ENCODE measurements at regions not wholly inside any gene's neighbourhood (a gene's known extent, or its start where the extent isn't known, plus 50 kb on each side); places are given as distances from the start of the nearest gene placed in this dataset.

DNA sequence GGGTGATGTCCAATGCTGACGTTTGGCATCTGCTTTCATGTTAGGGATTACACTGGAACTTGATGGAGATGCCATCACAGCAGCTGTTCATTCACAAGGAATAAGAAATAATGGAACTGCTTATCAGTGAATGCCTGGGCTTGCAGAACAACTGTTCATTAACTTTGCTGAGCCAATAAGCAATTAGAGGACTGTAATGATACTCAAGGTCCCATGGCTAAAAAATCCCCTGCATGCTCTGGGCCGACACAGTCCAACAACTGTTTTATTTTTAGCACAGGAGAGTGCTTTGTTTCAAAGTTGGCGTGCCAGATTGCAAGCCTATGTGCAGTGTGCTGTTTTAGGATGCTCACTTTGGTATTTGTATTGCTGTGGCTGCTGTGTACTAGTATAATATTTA lies 408.0 kb upstream of the RGPD4 start:
- intact Hi-C loops (cut with micrococcal nuclease; ENCODE audit: unreplicated experiment): no loop called here
- BruUV-seq (replicated peaks): no TSS peak
- no peak for DNase-seq (ENCODE audit: low spot score)
- H3K36me3 ChIP-seq (ENCODE audit: insufficient read depth, low read length, poor library complexity, severe bottlenecking): no peaks in the 10 kb centered on the region
- POLR2A ChIA-PET (ENCODE audit: low non-redundant PET): no interaction called here
- CTCF ChIA-PET: no interaction called here
- H3K27me3 ChIP-seq (replicated peaks; ENCODE audit: insufficient read depth, low read depth, low read length, poor library complexity): no peaks in the 10 kb centered on the region
- TF ChIP-seq EZH2 (IDR thresholded peaks at IDR 0.05; ENCODE audit: borderline replicate concordance, low read depth, low read length, poor library complexity, severe bottlenecking): no peak
- TF ChIP-seq, protein P1, sequence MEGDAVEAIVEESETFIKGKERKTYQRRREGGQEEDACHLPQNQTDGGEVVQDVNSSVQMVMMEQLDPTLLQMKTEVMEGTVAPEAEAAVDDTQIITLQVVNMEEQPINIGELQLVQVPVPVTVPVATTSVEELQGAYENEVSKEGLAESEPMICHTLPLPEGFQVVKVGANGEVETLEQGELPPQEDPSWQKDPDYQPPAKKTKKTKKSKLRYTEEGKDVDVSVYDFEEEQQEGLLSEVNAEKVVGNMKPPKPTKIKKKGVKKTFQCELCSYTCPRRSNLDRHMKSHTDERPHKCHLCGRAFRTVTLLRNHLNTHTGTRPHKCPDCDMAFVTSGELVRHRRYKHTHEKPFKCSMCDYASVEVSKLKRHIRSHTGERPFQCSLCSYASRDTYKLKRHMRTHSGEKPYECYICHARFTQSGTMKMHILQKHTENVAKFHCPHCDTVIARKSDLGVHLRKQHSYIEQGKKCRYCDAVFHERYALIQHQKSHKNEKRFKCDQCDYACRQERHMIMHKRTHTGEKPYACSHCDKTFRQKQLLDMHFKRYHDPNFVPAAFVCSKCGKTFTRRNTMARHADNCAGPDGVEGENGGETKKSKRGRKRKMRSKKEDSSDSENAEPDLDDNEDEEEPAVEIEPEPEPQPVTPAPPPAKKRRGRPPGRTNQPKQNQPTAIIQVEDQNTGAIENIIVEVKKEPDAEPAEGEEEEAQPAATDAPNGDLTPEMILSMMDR (conservative IDR thresholded peaks at IDR 0.05; ENCODE audit: low read depth, low read length): no peak
- H3K4me3 ChIP-seq (ENCODE audit: low read depth, low read length, poor library complexity, severe bottlenecking): no peak overlapping the region
- peaks cover 3% of the 10 kb centered on the region for H3K9me3 ChIP-seq (ENCODE audit: low read depth, low read length, poor library complexity, severe bottlenecking)
- no peaks in the 10 kb centered on the region for H3K4me1 ChIP-seq (ENCODE audit: insufficient read depth, low read length, poor library complexity, severe bottlenecking)
- no peak overlapping the region for H3K27ac ChIP-seq (ENCODE audit: low read depth, low read length, poor library complexity, severe bottlenecking)

DNA sequence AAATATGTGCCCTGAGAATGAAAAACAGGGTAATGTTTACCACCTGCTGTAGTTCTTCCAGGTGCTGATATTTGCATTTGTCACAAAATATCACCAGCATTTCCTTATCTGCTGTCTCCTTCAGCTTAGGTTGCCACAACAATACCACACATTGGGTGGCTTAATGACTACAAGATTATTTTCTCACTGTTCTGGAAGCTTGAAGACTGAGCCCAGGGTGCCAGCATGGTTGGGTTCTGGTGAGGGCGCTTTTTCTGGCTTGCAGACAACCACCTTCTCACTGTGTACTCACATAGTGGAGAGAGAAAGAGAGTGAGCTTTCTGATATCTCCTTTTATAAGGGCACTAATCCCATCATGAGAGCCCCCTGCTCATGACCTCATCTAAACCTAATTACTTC lies 407.5 kb upstream of the RGPD4 start:
- H3K27me3 ChIP-seq (replicated peaks; ENCODE audit: insufficient read depth, low read depth, low read length, poor library complexity): no peaks in the 10 kb centered on the region
- H3K36me3 ChIP-seq (ENCODE audit: insufficient read depth, low read length, poor library complexity, severe bottlenecking): no peaks in the 10 kb centered on the region
- no peaks in the 10 kb centered on the region for H3K4me1 ChIP-seq (ENCODE audit: insufficient read depth, low read length, poor library complexity, severe bottlenecking)
- H3K9me3 ChIP-seq (ENCODE audit: low read depth, low read length, poor library complexity, severe bottlenecking): peaks cover 8% of the 10 kb centered on the region
- ChIA-PET POLR2A (ENCODE audit: low non-redundant PET) (no interaction called here), CTCF (no interaction called here)
- no peak overlapping the region for H3K4me3 ChIP-seq (ENCODE audit: low read depth, low read length, poor library complexity, severe bottlenecking)
- intact Hi-C loops (cut with micrococcal nuclease; ENCODE audit: unreplicated experiment): no loop called here
- TF ChIP-seq EZH2 (IDR thresholded peaks at IDR 0.05; ENCODE audit: borderline replicate concordance, low read depth, low read length, poor library complexity, severe bottlenecking): no peak
- TF ChIP-seq, protein P1 (conservative IDR thresholded peaks at IDR 0.05; ENCODE audit: low read depth, low read length): no peak
- no TSS peak for BruUV-seq (replicated peaks)
- no peak overlapping the region for H3K27ac ChIP-seq (ENCODE audit: low read depth, low read length, poor library complexity, severe bottlenecking)
- DNase-seq (ENCODE audit: low spot score): no peak

DNA sequence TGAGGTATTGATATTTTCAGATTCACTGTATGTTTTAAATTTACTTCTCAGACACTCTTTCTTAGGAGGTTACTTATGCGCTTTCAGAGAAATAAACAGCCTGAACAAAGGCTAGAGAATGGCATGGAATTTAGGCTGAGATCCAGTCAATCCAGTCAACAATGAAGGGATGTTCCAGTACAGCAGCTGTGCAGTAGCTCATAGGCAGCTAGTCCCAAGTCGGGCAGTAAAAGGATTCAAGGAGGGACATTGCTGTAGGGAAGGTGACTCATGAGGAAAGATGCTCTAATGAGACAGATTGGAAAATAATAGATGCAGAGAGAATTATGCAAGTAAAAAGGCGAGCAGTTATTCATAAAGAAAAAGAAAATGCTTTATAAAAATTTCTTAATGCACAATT lies 397.9 kb upstream of the RGPD4 start:
- TF ChIP-seq, protein P1 (conservative IDR thresholded peaks at IDR 0.05; ENCODE audit: low read depth, low read length): no peak
- no peak for TF ChIP-seq EZH2 (IDR thresholded peaks at IDR 0.05; ENCODE audit: borderline replicate concordance, low read depth, low read length, poor library complexity, severe bottlenecking)
- no peak for DNase-seq (ENCODE audit: low spot score)
- no peak overlapping the region for H3K4me3 ChIP-seq (ENCODE audit: low read depth, low read length, poor library complexity, severe bottlenecking)
- intact Hi-C loops (cut with micrococcal nuclease; ENCODE audit: unreplicated experiment): no loop called here
- no TSS peak for BruUV-seq (replicated peaks)
- ChIA-PET POLR2A (ENCODE audit: low non-redundant PET) (no interaction called here), CTCF (no interaction called here)
- H3K27ac ChIP-seq (ENCODE audit: low read depth, low read length, poor library complexity, severe bottlenecking): no peak overlapping the region
- no peaks in the 10 kb centered on the region for H3K4me1 ChIP-seq (ENCODE audit: insufficient read depth, low read length, poor library complexity, severe bottlenecking)
- no peaks in the 10 kb centered on the region for H3K27me3 ChIP-seq (replicated peaks; ENCODE audit: insufficient read depth, low read depth, low read length, poor library complexity)
- peaks cover 21% of the 10 kb centered on the region for H3K9me3 ChIP-seq (ENCODE audit: low read depth, low read length, poor library complexity, severe bottlenecking)
- H3K36me3 ChIP-seq (ENCODE audit: insufficient read depth, low read length, poor library complexity, severe bottlenecking): no peaks in the 10 kb centered on the region

Measured in A673 (cell line).